ENCODE measurements at regions not wholly inside any gene's neighbourhood (a gene's known extent, or its start where the extent isn't known, plus 50 kb on each side); places are given as distances from the start of the nearest gene placed in this dataset.

DNA sequence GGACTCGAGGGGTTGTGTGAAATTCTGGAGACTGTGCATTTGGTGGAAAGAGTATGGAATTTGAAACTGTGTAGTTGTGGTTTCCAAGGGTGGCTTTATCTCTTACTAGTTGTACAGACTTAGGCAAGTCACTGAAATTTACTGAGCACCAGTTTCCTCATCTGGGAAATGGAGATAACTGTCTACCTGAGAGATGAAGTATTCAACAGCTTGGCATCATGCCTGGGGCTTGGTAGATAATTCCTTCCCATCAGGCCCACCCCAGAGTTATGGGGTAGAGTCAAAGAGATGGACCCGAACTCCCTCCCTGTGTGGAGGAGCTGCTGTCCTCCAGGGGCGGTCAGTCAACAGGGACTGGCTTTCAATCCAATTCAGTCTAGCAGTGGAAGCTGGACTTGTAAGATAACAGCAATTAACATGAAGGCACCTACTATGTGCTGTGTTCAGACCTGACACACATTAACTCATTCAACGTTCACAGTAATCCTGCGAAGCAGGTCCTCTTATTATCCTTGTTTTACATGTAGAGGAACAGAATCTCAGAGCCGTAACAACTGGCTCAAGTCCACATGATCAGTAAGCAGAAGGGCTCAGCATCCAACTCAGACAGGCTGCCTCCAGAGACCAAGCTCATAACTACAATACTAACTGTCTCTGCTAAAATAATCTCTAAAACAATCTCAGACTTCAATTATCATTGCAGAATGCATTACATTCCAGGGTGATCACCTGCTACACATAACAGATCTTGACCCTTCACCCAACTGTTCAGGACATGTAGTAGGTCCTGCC, 432.1 kb downstream of the LPIN1 start:
- TF ChIP-seq, protein P1, sequence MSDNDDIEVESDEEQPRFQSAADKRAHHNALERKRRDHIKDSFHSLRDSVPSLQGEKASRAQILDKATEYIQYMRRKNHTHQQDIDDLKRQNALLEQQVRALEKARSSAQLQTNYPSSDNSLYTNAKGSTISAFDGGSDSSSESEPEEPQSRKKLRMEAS (IDR thresholded peaks at IDR 0.05; ENCODE audit: insufficient read depth, insufficient read length), result no peak
- no peak for TF ChIP-seq POLR2A (IDR thresholded peaks at IDR 0.05; ENCODE audit: low read depth, low read length)
- TF ChIP-seq, protein P2, sequence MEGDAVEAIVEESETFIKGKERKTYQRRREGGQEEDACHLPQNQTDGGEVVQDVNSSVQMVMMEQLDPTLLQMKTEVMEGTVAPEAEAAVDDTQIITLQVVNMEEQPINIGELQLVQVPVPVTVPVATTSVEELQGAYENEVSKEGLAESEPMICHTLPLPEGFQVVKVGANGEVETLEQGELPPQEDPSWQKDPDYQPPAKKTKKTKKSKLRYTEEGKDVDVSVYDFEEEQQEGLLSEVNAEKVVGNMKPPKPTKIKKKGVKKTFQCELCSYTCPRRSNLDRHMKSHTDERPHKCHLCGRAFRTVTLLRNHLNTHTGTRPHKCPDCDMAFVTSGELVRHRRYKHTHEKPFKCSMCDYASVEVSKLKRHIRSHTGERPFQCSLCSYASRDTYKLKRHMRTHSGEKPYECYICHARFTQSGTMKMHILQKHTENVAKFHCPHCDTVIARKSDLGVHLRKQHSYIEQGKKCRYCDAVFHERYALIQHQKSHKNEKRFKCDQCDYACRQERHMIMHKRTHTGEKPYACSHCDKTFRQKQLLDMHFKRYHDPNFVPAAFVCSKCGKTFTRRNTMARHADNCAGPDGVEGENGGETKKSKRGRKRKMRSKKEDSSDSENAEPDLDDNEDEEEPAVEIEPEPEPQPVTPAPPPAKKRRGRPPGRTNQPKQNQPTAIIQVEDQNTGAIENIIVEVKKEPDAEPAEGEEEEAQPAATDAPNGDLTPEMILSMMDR (IDR thresholded peaks at IDR 0.05; ENCODE audit: extremely low read depth in 1 of 2, insufficient read depth in 1 of 2, low read depth in 1 of 2, low read length in 2 of 2), result no peak

All from endothelial cell of umbilical vein (primary cell).